ENCODE measurements at regions not wholly inside any gene's neighbourhood (a gene's known extent, or its start where the extent isn't known, plus 50 kb on each side); places are given as distances from the start of the nearest gene placed in this dataset.

GRCh38 chr17:62876063-62876462, 67.9 kb upstream of the MARCHF10 start:
- no peak overlapping the region for H3K9ac ChIP-seq (ENCODE audit: insufficient read depth in 1 of 2, low read depth in 2 of 2, low read length in 2 of 2)
- DNase-seq (ENCODE audit: extremely low read depth in 1 of 4, low spot score in 3 of 4), result no peak
- no peak overlapping the region for H3K4me3 ChIP-seq
- no peak for FAIRE-seq
- no peaks in the 10 kb centered on the region for H3K79me2 ChIP-seq (ENCODE audit: control insufficient read depth, insufficient read depth, low read length)
- in situ Hi-C loops (cut with MboI) (no loop called here), intact Hi-C loops (cut with micrococcal nuclease) (no loop called here)
- no peak overlapping the region for H3K4me2 ChIP-seq (ENCODE audit: insufficient read depth, low read length)
- TF ChIP-seq ARID1B (IDR thresholded peaks at IDR 0.05) (no peak), TEAD1 (CRISPR knock-in tag; IDR thresholded peaks at IDR 0.05) (no peak), UBTF (IDR thresholded peaks at IDR 0.05; ENCODE audit: borderline replicate concordance in 1 of 2, low read depth in 2 of 2, low read length in 2 of 2) (no peak), TEAD2 (tag; IDR thresholded peaks at IDR 0.05) (no peak), HEY1 (CRISPR knock-in tag; IDR thresholded peaks at IDR 0.05; ENCODE audit: borderline replicate concordance) (no peak), GMEB1 (CRISPR knock-in tag; IDR thresholded peaks at IDR 0.05) (no peak), KLF13 (tag; IDR thresholded peaks at IDR 0.05; ENCODE audit: borderline replicate concordance, low read depth) (no peak), HDAC8 (tag; IDR thresholded peaks at IDR 0.05) (no peak), TSHZ1 (CRISPR knock-in tag; IDR thresholded peaks at IDR 0.05) (no peak), CHD1 (IDR thresholded peaks at IDR 0.05; ENCODE audit: low read length) (no peak), ETV5 (CRISPR knock-in tag; IDR thresholded peaks at IDR 0.05; ENCODE audit: low read depth) (no peak), SMAD1 (IDR thresholded peaks at IDR 0.05; ENCODE audit: low read depth, low read length, partially characterized antibody) (no peak), PREB (CRISPR knock-in tag; IDR thresholded peaks at IDR 0.05) (no peak), CAMTA2 (CRISPR knock-in tag; conservative IDR thresholded peaks at IDR 0.05) (no peak), PHB2 (IDR thresholded peaks at IDR 0.05; ENCODE audit: low read depth) (no peak)
- H3K4me1 ChIP-seq (replicated peaks in 1 of 2; ENCODE audit: control insufficient read depth in 2 of 2, insufficient read depth in 2 of 2, low read length in 2 of 2), result peaks cover 0 to 3% of the 10 kb centered on the region in 2 experiments; a peak in 2 of 5 replicates
- no peaks in the 10 kb centered on the region for H3K36me3 ChIP-seq (ENCODE audit: control insufficient read depth, insufficient read depth, low read length)
- WGBS (ENCODE audit: insufficient coverage, low coverage, missing lambda C conversion rate), result 12% methylated on average over 2 of the region's 2 CpGs
- no peaks in the 10 kb centered on the region for H3K9me1 ChIP-seq (ENCODE audit: control insufficient read depth, insufficient read depth, low read length)
- no peak for ATAC-seq
- H3K9me3 ChIP-seq (replicated peaks; ENCODE audit: control insufficient read depth, insufficient read depth, low read depth, low read length), result no peaks in the 10 kb centered on the region
- H2AFZ ChIP-seq (ENCODE audit: low read depth, low read length), result no peak overlapping the region
- no peaks in the 10 kb centered on the region; the same call in 1 of the 2 replicates for H4K20me1 ChIP-seq (replicated peaks; ENCODE audit: control insufficient read depth, insufficient read depth, low read length)
- no peak overlapping the region for H3K27ac ChIP-seq (ENCODE audit: extremely low read depth, low read depth, low read length)
- no TSS peak for BruUV-seq (replicated peaks)
- ChIA-PET POLR2A (no interaction called here), CTCF (ENCODE audit: low intra/inter-chr PET ratio) (no interaction called here)
- peaks cover 15 to 24% of the 10 kb centered on the region in 2 experiments; a peak in 3 of 5 replicates for H3K27me3 ChIP-seq (ENCODE audit: control insufficient read depth in 2 of 2, insufficient read depth in 2 of 2, low read length in 2 of 2)
